Stimulated activated naive CD8-positive, alpha-beta T cell treated with anti-CD3 and anti-CD28 coated beads, Interleukin-15, Interleukin-2, amounts not matched to agents 100 ng/mL and 50 ng/mL, for 24 hours (primary cell): ENCODE measurements at regions not wholly inside any gene's neighbourhood (a gene's known extent, or its start where the extent isn't known, plus 50 kb on each side); places are given as distances from the start of the nearest gene placed in this dataset.
"Not testable (repeated sequence)": the region's sequence is repeated elsewhere in the genome, so short reads cannot be mapped to it uniquely, and the experiment has no call there.

Source experiments
- H3K27ac Mint-ChIP-seq: one replicate; pipeline ENCODE4 v1.8.0; 2021; ENCODE audit warnings: mild to moderate bottlenecking, mixed read lengths
- H3K27me3 Mint-ChIP-seq: one replicate; pipeline ENCODE4 v1.8.0; 2021; ENCODE audit warnings: mixed read lengths
- H3K36me3 Mint-ChIP-seq: one replicate; pipeline ENCODE4 v1.8.0; 2021; ENCODE audit warnings: low read depth, mixed read lengths
- H3K4me1 Mint-ChIP-seq: one replicate; pipeline ENCODE4 v1.8.0; 2021; ENCODE audit warnings: low read depth, mixed read lengths
- H3K4me3 Mint-ChIP-seq: one replicate; pipeline ENCODE4 v1.8.0; 2021; ENCODE audit warnings: mild to moderate bottlenecking, mixed read lengths
- H3K9me3 Mint-ChIP-seq: one replicate; pipeline ENCODE4 v1.8.0; 2021; ENCODE audit warnings: mixed read lengths

DNA sequence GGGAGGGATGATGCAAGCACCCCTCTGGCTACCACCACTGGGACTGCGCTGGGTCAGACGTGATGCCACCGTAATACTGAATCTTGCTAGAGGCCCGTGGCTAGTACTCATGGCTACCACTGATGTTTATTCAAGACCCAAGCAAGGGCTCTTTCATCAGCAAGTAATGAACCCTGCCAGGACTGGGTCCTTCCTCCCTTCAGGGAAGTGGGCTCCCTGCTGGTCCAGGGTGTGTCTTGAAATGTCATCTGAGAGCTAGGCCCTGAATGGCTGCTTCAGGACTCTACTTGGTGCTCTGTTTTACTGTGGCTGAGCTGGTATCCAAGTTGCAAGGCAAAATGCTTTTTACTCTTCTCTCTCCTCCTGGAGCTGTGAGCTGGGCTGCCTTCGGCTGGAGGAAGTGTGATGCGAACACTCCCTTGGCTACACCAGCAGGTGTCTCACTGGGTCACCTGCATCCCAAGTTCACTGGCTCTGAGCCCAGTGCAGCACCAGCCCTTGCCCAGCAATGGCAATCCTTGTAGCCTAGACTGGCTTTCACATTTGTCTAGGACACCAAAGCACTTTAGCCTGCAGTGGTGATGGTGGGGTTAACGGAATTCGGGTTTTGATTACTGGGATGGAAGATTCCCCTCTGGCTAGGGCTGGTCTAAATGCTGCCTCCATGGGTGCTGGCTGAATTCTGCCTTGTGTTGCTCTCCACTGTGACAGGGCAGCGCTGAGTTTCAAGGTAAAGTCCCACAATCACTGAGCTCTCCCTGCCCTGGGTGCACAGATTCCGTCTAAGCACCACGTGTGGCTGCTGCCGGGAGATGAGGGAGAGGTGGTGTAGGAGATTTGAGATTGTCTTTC lies 98.6 kb downstream of the USP22 start:
- Mint-ChIP-seq H3K4me1 (no peaks in the 10 kb centered on the region), H3K27ac (no peak overlapping the region), H3K27me3 (peaks cover 9% of the 10 kb centered on the region), H3K36me3 (no peaks in the 10 kb centered on the region), H3K9me3 (no peaks in the 10 kb centered on the region), H3K4me3 (no peak overlapping the region)

DNA sequence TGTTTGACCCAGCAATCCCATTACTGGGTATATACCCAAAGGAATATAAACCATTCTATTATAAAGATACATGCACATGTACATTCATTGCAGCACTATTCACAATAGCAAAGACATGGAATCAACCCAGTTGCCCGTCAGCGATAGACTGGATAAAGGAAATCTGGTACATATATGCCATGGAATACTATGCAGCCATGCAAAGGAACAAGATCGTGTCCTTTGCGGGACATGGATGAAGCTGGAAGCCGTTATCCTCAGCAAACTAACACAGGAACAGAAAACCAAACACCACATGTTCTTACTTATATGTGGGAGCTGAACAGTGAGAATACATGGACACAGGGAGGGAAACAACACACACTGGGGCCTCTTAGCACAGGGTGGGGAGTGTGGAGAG lies 95.1 kb downstream of the USP22 start:
- H3K27me3 Mint-ChIP-seq: peaks cover 22% of the 10 kb centered on the region

DNA sequence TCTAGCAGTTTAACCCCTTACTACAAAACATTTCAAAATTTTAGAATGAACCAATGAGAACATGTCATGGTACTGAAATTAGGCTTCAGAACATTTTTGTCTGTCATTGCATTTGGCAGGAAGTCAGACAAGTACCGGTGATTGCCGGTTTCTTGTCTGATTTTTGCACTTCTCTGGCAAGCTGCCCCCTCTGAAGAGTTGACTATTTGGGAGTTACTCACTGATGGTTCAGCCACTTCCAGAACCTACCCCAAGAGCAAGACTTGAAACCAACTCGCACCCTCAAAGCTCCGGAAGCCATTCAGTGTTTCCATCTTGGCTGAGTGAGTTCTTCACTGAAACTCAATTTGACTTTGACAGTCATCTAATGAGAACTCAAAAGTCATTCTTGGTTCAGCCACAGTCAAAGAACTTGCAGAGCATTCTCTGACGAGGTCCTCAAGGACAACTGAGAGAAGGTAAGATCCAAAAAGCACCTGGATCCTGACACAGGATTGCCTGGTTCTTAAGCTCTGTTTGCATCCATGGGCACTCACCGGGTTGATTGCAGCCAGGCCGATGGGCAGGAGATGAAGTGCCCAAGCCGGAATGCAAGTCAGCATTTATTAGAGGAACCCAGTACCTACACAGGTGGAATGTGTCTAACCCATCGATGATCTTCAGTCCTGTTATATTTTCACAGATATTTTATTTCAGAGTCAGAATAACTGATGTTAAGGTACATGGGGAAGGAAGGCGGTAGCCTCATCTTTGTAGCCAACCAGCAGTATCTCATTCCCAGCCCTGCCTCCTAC lies 93.6 kb downstream of the USP22 start:
- Mint-ChIP-seq H3K27ac (no peak overlapping the region), H3K36me3 (no peaks in the 10 kb centered on the region), H3K27me3 (peaks cover 23% of the 10 kb centered on the region), H3K9me3 (no peaks in the 10 kb centered on the region), H3K4me3 (no peak overlapping the region), H3K4me1 (no peaks in the 10 kb centered on the region)

More for the DNA sequence above, 95.1 kb downstream of the USP22 start:
- H3K36me3 Mint-ChIP-seq, H3K27ac Mint-ChIP-seq, H3K9me3 Mint-ChIP-seq, H3K4me3 Mint-ChIP-seq, H3K4me1 Mint-ChIP-seq: not testable (repeated sequence)
